Activated CD4-positive, alpha-beta memory T cell treated with anti-CD3 and anti-CD28 coated beads, Interleukin-2, amount 10 ng/mL, durations not matched to agents 7 days and 5 days (primary cell): ENCODE measurements at regions not wholly inside any gene's neighbourhood (a gene's known extent, or its start where the extent isn't known, plus 50 kb on each side); places are given as distances from the start of the nearest gene placed in this dataset.

Experiments used
- CTCF ChIA-PET: fragments of 350-600 bp; sonication (Branson Sonifier 250); formaldehyde crosslinking; loops from one replicate; lab custom pipeline; 2021; ENCODE audit warnings: antibody characterized with exemption, inconsistent platforms; lab: Charles Lee
- POLR2A ChIA-PET: fragments of 350-600 bp; sonication (Branson Sonifier 250); formaldehyde crosslinking; loops from one replicate; lab custom pipeline; 2021; ENCODE audit warnings: antibody characterized with exemption; lab: Charles Lee
- DNase-seq: peaks from one replicate; pipeline ENCODE4 v3.0.0-alpha.2; 2020
- H3K27ac Mint-ChIP-seq: one replicate; pipeline ENCODE4 v1.8.0; 2021; ENCODE audit warnings: mild to moderate bottlenecking, mixed read lengths
- H3K27me3 Mint-ChIP-seq: one replicate; pipeline ENCODE4 v1.8.0; 2021; ENCODE audit warnings: mixed read lengths
- H3K36me3 Mint-ChIP-seq: one replicate; pipeline ENCODE4 v1.8.0; 2021; ENCODE audit warnings: low read depth, mixed read lengths
- H3K4me1 Mint-ChIP-seq: one replicate; pipeline ENCODE4 v1.8.0; 2021; ENCODE audit warnings: mixed read lengths
- H3K4me3 Mint-ChIP-seq: one replicate; pipeline ENCODE4 v1.8.0; 2021; ENCODE audit warnings: mild to moderate bottlenecking, mixed read lengths
- H3K9me3 Mint-ChIP-seq: one replicate; pipeline ENCODE4 v1.8.0; 2021; ENCODE audit warnings: mixed read lengths

- no peaks in the 10 kb centered on the region for H3K4me1 Mint-ChIP-seq
- no peak for DNase-seq
- ChIA-PET POLR2A (no interaction called here), CTCF (no interaction called here)
- no peaks in the 10 kb centered on the region for H3K9me3 Mint-ChIP-seq
- H3K36me3 Mint-ChIP-seq: no peaks in the 10 kb centered on the region
- no peak overlapping the region for H3K4me3 Mint-ChIP-seq
- H3K27ac Mint-ChIP-seq: no peak overlapping the region
- H3K27me3 Mint-ChIP-seq: no peaks in the 10 kb centered on the region
Measured at GRCh38 chr12:125381373-125381772, 316.1 kb downstream of the AACS start.

- H3K36me3 Mint-ChIP-seq: no peaks in the 10 kb centered on the region
- ChIA-PET CTCF (no interaction called here), POLR2A (no interaction called here)
- H3K27ac Mint-ChIP-seq: no peak overlapping the region
- no peak for DNase-seq
- H3K9me3 Mint-ChIP-seq: no peaks in the 10 kb centered on the region
- H3K27me3 Mint-ChIP-seq: no peaks in the 10 kb centered on the region
- H3K4me3 Mint-ChIP-seq: no peak overlapping the region
- H3K4me1 Mint-ChIP-seq: no peaks in the 10 kb centered on the region
Measured at GRCh38 chr12:125382926-125383325, 317.7 kb downstream of the AACS start.

- no peak for DNase-seq
- Mint-ChIP-seq H3K27ac (no peak overlapping the region), H3K27me3 (no peaks in the 10 kb centered on the region), H3K4me1 (no peaks in the 10 kb centered on the region), H3K4me3 (no peak overlapping the region), H3K36me3 (no peaks in the 10 kb centered on the region), H3K9me3 (no peaks in the 10 kb centered on the region)
- CTCF ChIA-PET: no interaction called here
- POLR2A ChIA-PET: no interaction called here
Measured at GRCh38 chr12:125386652-125387051, 321.4 kb downstream of the AACS start.

- CTCF ChIA-PET: no interaction called here
- H3K9me3 Mint-ChIP-seq: no peaks in the 10 kb centered on the region
- H3K27me3 Mint-ChIP-seq: no peaks in the 10 kb centered on the region
Measured at GRCh38 chr12:125387206-125387605, 322.0 kb downstream of the AACS start.

DNA sequence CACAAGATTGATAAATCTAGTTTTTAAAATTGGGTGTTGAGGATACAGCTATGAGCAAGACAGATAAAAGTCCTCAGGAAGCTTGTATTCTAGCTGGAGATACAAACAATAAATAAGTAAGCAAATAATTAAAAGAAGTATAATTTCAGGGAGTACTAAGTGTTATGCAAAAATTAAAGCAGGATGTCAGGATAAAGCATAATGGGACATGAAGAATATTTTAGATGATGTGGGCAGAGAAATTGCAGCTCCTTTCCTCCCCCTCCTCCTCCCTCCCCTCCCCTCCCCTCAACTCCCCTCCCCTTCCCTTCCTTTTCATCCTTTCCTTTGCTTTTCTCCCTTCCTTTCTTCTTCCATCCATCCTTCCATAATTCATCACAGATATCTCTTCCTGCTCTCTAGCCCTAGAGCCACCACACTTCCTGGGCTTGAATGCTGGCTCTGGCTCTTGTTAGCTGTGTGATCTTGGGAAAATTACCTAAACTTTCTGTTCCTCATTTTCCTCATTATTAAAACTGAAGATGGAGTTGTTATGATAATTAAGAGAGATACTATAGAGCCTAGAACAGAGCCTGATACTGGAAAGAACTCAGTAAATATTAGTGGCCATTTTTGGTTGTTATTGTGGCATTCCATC, 323.9 kb downstream of the AACS start:
- CTCF ChIA-PET: interaction anchor here (0.9 to 1.0 kb wide), 2 partner anchors 13 to 152 kb away, joined by 3 to 5 read pairs; no protein-coding TSS in a partner anchor
- Mint-ChIP-seq H3K27ac (no peak overlapping the region), H3K9me3 (no peaks in the 10 kb centered on the region), H3K36me3 (no peaks in the 10 kb centered on the region), H3K4me1 (no peaks in the 10 kb centered on the region), H3K4me3 (no peak overlapping the region), H3K27me3 (no peaks in the 10 kb centered on the region)
- POLR2A ChIA-PET: no interaction called here
- DNase-seq: no peak

More at GRCh38 chr12:125387206-125387605, 322.0 kb downstream of the AACS start:
- H3K27ac Mint-ChIP-seq: no peak overlapping the region
- H3K36me3 Mint-ChIP-seq: no peaks in the 10 kb centered on the region
- no peaks in the 10 kb centered on the region for H3K4me1 Mint-ChIP-seq
- no peak overlapping the region for H3K4me3 Mint-ChIP-seq
- POLR2A ChIA-PET: no interaction called here
- no peak for DNase-seq

GRCh38 chr12:125393569-125393968, 328.3 kb downstream of the AACS start:
- no peak for DNase-seq
- no peak overlapping the region for H3K27ac Mint-ChIP-seq
- H3K27me3 Mint-ChIP-seq: peaks cover 5% of the 10 kb centered on the region
- CTCF ChIA-PET: interaction anchor here (1.2 kb wide), 1 partner anchor 9 kb away, joined by 3 read pairs; no protein-coding TSS in a partner anchor
- no peaks in the 10 kb centered on the region for H3K4me1 Mint-ChIP-seq
- H3K4me3 Mint-ChIP-seq: no peak overlapping the region
- peaks cover 3% of the 10 kb centered on the region for H3K9me3 Mint-ChIP-seq
- POLR2A ChIA-PET: no interaction called here
- no peaks in the 10 kb centered on the region for H3K36me3 Mint-ChIP-seq

DNA sequence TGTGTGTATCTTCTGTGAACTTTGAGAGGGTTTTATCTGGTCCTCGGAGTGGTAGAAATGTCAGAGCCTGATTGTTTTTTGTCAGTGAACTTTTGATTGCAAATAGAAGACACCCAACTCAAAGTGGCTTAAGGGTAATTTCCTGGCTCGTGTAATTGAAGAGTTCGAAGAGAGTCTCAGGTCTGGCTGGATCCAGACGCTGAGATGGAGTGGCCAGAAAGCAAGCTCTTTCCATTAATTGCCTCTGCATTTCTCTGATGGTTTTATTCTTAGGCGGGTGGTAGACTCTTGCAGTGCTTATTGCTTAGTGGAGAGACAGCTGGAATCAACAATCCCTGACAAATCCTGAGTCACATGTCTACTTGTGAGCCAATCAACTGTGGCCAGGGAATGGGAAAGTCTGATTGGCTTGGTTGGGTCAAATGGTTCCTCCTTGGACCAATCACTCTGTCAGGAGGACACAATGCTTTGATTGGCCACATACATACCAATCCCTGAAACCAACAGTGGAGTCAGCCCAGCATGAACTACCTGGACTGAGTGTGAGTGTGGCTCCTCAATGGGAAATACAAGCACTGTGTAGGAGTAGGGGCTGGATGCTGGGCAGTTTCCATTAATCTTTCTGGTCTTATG, 330.5 kb downstream of the AACS start:
- Mint-ChIP-seq H3K36me3 (no peaks in the 10 kb centered on the region), H3K4me1 (peaks cover 13% of the 10 kb centered on the region), H3K27ac (no peak overlapping the region), H3K9me3 (peaks cover 3% of the 10 kb centered on the region), H3K4me3 (no peak overlapping the region), H3K27me3 (peaks cover 5% of the 10 kb centered on the region)
- ChIA-PET POLR2A (no interaction called here), CTCF (no interaction called here)
- no peak for DNase-seq

DNA sequence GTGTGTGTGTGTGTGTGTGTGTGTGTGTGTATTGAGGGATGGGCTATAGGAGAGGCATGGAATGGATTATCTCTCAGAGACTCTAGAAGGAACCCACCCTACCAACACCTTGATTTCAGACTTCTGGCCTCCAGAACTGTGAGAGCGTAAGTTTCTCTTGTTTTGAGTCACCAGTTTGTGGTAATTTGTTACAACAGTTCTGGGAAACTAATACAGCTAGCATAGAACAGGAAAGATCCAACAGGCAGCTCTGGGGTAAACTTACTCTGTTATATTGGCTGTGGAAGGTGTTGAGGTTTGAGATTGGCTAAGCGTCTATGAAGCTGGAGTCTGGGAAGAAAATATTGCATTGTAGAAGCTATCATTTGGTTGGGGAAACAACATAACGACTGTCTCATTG, 334.3 kb downstream of the AACS start:
- POLR2A ChIA-PET: interaction anchor here (0.7 kb wide), 1 partner anchor 172 kb away, joined by 3 read pairs; no protein-coding TSS in a partner anchor
- Mint-ChIP-seq H3K9me3 (peaks cover 3% of the 10 kb centered on the region), H3K4me1 (peaks cover 13% of the 10 kb centered on the region), H3K36me3 (no peaks in the 10 kb centered on the region), H3K27me3 (peaks cover 10% of the 10 kb centered on the region), H3K27ac (no peak overlapping the region), H3K4me3 (no peak overlapping the region)
- DNase-seq: no peak
- CTCF ChIA-PET: interaction anchor here (1.7 to 2.0 kb wide), 2 partner anchors 68 to 216 kb away, joined by 8 to 10 read pairs; no protein-coding TSS in a partner anchor

DNA sequence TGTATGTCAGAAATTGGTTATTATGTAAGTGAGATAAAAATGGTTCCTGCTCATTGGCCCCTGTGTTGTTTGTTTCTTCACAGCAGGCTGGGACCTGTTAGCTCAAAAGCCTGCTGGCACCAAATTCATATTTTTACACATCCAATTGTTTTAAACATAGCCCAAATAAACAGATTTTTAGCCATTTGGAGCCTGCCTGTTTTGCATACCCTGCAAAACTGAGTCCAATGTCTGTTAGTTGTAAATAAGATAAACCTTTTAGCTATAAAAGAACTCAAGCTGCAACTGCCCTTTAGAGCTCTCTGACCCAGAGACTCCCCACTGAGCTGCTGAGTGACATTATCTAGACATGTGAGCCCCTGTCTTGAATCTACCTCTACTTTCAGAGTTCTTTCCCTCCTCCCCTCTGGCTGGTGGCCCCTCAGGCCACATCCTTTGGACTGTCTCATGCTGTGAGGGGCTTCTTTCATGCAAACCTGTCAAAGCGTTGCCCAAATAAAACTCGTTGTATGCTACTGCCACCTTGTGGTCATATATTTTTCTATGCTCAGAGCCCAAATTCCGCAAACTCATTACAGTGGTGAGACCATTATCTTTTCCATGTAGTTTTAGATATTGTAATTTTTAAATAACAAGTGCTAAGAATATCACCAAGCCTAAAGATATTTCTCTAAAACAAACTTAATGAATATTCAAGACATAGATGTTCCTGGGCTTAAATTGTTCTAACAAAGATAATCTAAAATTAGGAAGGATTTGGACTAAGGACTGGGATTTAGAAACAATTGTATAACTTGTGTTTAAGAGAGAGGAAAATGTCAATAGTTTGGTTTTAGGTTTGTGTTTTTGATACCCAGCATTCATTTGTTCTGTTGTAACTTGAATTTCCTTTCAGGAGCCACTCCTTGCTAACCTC, 337.9 kb downstream of the AACS start:
- Mint-ChIP-seq H3K4me3 (no peak overlapping the region), H3K4me1 (peaks cover 13% of the 10 kb centered on the region), H3K36me3 (no peaks in the 10 kb centered on the region), H3K27ac (no peak overlapping the region), H3K27me3 (peaks cover 5% of the 10 kb centered on the region), H3K9me3 (peaks cover 3% of the 10 kb centered on the region)
- ChIA-PET CTCF (interaction anchor here (0.7 to 3.5 kb wide), 9 partner anchors 9 to 222 kb away, joined by 3 to 50 read pairs (median 4); no protein-coding TSS in a partner anchor), POLR2A (no interaction called here)
- no peak for DNase-seq

- H3K36me3 Mint-ChIP-seq: no peaks in the 10 kb centered on the region
Measured at GRCh38 chr12:125403843-125404242, 338.6 kb downstream of the AACS start.

DNA sequence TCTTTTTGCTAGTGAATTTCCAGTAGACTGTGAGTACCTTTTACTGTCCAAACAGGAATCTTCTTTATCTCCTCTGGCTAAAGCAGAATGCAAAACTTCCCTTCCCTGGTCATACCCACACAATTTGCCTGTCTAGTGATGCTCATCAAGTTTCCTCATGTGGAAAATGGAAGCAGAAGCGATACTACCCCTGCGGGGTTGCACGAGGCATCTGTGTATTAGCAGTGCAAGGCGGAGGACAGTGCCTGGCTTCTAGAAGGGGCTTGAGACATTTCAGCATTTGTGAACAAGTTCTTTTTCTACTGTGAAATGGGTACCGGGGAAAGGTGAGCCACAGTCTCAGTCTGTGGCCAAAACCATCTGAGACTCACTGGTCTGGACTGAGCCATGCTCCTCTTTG, 340.9 kb downstream of the AACS start:
- no peaks in the 10 kb centered on the region for H3K36me3 Mint-ChIP-seq
- no peaks in the 10 kb centered on the region for H3K4me1 Mint-ChIP-seq
- H3K27ac Mint-ChIP-seq: no peak overlapping the region
- POLR2A ChIA-PET: no interaction called here
- peaks cover 3% of the 10 kb centered on the region for H3K27me3 Mint-ChIP-seq
- CTCF ChIA-PET: no interaction called here
- H3K9me3 Mint-ChIP-seq: peaks cover 2% of the 10 kb centered on the region
- no peak for DNase-seq
- H3K4me3 Mint-ChIP-seq: no peak overlapping the region

More at GRCh38 chr12:125403843-125404242, 338.6 kb downstream of the AACS start:
- Mint-ChIP-seq H3K27ac (no peak overlapping the region), H3K27me3 (peaks cover 5% of the 10 kb centered on the region), H3K9me3 (no peaks in the 10 kb centered on the region), H3K4me1 (peaks cover 12% of the 10 kb centered on the region), H3K4me3 (no peak overlapping the region)
- POLR2A ChIA-PET: no interaction called here
- CTCF ChIA-PET: interaction anchor here (1.6 to 3.5 kb wide), 4 partner anchors 65 to 223 kb away, joined by 3 to 50 read pairs (median 14); no protein-coding TSS in a partner anchor
- no peak for DNase-seq

DNA sequence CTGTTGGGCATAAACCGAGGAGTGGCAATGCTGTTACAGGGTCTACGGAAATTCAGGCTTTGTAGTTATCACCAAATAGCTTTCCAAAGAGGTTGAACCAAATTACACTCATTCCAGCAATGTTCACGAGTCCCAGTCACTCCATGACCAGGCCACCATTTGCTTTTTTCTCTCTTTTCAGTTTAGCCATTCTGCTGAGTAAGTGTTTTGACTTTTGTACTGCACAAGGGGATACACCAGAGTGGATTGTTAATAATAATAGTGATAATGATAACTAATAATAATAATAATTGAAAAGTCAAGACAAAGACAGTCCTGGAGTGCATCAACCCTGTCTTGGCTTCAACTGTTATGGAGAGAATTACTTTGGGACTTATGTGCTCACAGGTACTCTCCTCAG, 343.5 kb downstream of the AACS start:
- Mint-ChIP-seq H3K36me3 (no peaks in the 10 kb centered on the region), H3K9me3 (peaks cover 2% of the 10 kb centered on the region), H3K4me1 (no peaks in the 10 kb centered on the region), H3K4me3 (no peak overlapping the region), H3K27me3 (no peaks in the 10 kb centered on the region), H3K27ac (no peak overlapping the region)
- no peak for DNase-seq
- POLR2A ChIA-PET: no interaction called here
- CTCF ChIA-PET: no interaction called here

GRCh38 chr12:125412506-125412905, 347.3 kb downstream of the AACS start:
- CTCF ChIA-PET: no interaction called here
- no peaks in the 10 kb centered on the region for H3K4me1 Mint-ChIP-seq
- no peak overlapping the region for H3K27ac Mint-ChIP-seq
- POLR2A ChIA-PET: no interaction called here
- no peak for DNase-seq
- peaks cover 2% of the 10 kb centered on the region for H3K9me3 Mint-ChIP-seq
- no peak overlapping the region for H3K4me3 Mint-ChIP-seq
- no peaks in the 10 kb centered on the region for H3K27me3 Mint-ChIP-seq
- no peaks in the 10 kb centered on the region for H3K36me3 Mint-ChIP-seq
